B cell (primary cell): ENCODE measurements at regions not wholly inside any gene's neighbourhood (a gene's known extent, or its start where the extent isn't known, plus 50 kb on each side); places are given as distances from the start of the nearest gene placed in this dataset.
"Not testable (repeated sequence)": the region's sequence is repeated elsewhere in the genome, so short reads cannot be mapped to it uniquely, and the experiment has no call there.

Experiments
- ATAC-seq: fragments of 200-7000 bp; cut with Tn5 transposase; one replicate; pipeline ENCODE4 v1.10.0; 2021; ENCODE audit warnings: low read depth, mild to moderate bottlenecking, moderate number of reproducible peaks, moderate library complexity
- CTCF ChIA-PET: fragments of 350-600 bp; sonication (Branson Sonifier 250); formaldehyde crosslinking; loops from one replicate; lab custom pipeline; 2021; ENCODE audit warnings: antibody characterized with exemption, inconsistent platforms; lab: Charles Lee
- POLR2A ChIA-PET: fragments of 350-600 bp; sonication (Branson Sonifier 250); formaldehyde crosslinking; loops from one replicate; lab custom pipeline; 2021; ENCODE audit warnings: antibody characterized with exemption; lab: Charles Lee
- DNase-seq: peaks from one replicate; pipeline ENCODE4 v3.0.0; 2013
- H2AFZ ChIP-seq: 2 replicates; pipeline ENCODE4 v1.6.1; 2012; ENCODE audit warnings: mild to moderate bottlenecking, low read depth, low read length; ENCODE audit not compliant: insufficient read depth, poor library complexity, severe bottlenecking
- H3K27ac ChIP-seq, 2 donors: 1 replicate in 1 of 2; 2 replicates in 1 of 2; pipeline ENCODE4 v1.5.1; 2012 to 2013; ENCODE audit warnings: low read length in 2 of 2, mild to moderate bottlenecking in 2 of 2, moderate library complexity in 1 of 2
- H3K27me3 ChIP-seq, 4 experiments: fragments of 200-600 bp in 1 of 4; sonication (generic) in 1 of 4; replicated peaks in 1 of 4; 1 replicate in 2 of 4; 2 replicates in 2 of 4; pipeline versions ENCODE4 v1.6.1 to v1.7.0; 2013 to 2016; ENCODE audit warnings: low read length in 3 of 4, mild to moderate bottlenecking in 2 of 4, mixed read lengths in 1 of 4, moderate library complexity in 1 of 4; ENCODE audit not compliant: insufficient read depth in 4 of 4, control insufficient read depth in 3 of 4; ENCODE audit errors: control extremely low read depth in 1 of 4
- H3K36me3 ChIP-seq, 2 experiments: replicated peaks in 1 of 2; 1 replicate in 1 of 2; 2 replicates in 1 of 2; pipeline versions ENCODE4 v1.6.1 to v1.7.1; 2013; ENCODE audit warnings: low read length in 1 of 2; ENCODE audit not compliant: insufficient read depth in 2 of 2, control insufficient read depth in 1 of 2; ENCODE audit errors: control extremely low read depth in 1 of 2, extremely low read depth in 1 of 2
- H3K4me1 ChIP-seq, 2 donors: fragments of 200-600 bp in 1 of 2; sonication (generic) in 1 of 2; 1 replicate in 1 of 2; 2 replicates in 1 of 2; pipeline versions ENCODE4 v1.5.1 to v1.6.1; 2013 to 2017; ENCODE audit warnings: low read length in 2 of 2; ENCODE audit not compliant: control insufficient read depth in 2 of 2, insufficient read depth in 2 of 2
- H3K4me2 ChIP-seq: replicated peaks from 2 replicates; pipeline ENCODE3; 2012; ENCODE audit warnings: mild to moderate bottlenecking, low read depth, low read length; ENCODE audit not compliant: poor library complexity, severe bottlenecking
- H3K4me3 ChIP-seq, 5 experiments: fragments of 200-600 bp in 1 of 5; sonication (generic) in 1 of 5; 1 replicate in 3 of 5; 2 replicates in 2 of 5; pipeline versions ENCODE4 v1.5.1 to v1.7.0; 2011 to 2016; ENCODE audit warnings: low read length in 4 of 5, mild to moderate bottlenecking in 4 of 5, low read depth in 2 of 5, control low read depth in 1 of 5, moderate library complexity in 1 of 5; ENCODE audit not compliant: insufficient read depth in 1 of 5; ENCODE audit errors: control extremely low read depth in 1 of 5, extremely low read depth in 1 of 5
- H3K79me2 ChIP-seq: fragments of 200-600 bp; sonication (generic); one replicate; pipeline ENCODE4 v1.6.0; 2016; ENCODE audit warnings: low read length; ENCODE audit not compliant: control insufficient read depth, insufficient read depth
- H3K9ac ChIP-seq: fragments of 200-600 bp; sonication (generic); 2 replicates; pipeline ENCODE4 v1.6.1; 2017; ENCODE audit warnings: mild to moderate bottlenecking, low read length, moderate library complexity
- H3K9me3 ChIP-seq, 3 donors: one replicate each; pipeline versions ENCODE4 v1.6.1 to v1.7.1; 2013; ENCODE audit warnings: low read length in 2 of 3; ENCODE audit not compliant: control insufficient read depth in 2 of 3, insufficient read depth in 1 of 3; ENCODE audit errors: control extremely low read depth in 1 of 3
- H4K20me1 ChIP-seq: 2 replicates; pipeline ENCODE4 v1.6.0; 2012; ENCODE audit warnings: mild to moderate bottlenecking, low read length; ENCODE audit not compliant: insufficient read depth, control insufficient read depth, poor library complexity, severe bottlenecking
- H3K27ac Mint-ChIP-seq: one replicate; pipeline ENCODE4 v1.8.0; 2021; ENCODE audit warnings: mixed read lengths
- H3K27me3 Mint-ChIP-seq: one replicate; pipeline ENCODE4 v1.8.0; 2021; ENCODE audit warnings: mixed read lengths
- H3K4me1 Mint-ChIP-seq: one replicate; pipeline ENCODE4 v1.8.0; 2021; ENCODE audit warnings: mixed read lengths
- H3K4me3 Mint-ChIP-seq: one replicate; pipeline ENCODE4 v1.8.0; 2021; ENCODE audit warnings: mixed read lengths
- H3K9me3 Mint-ChIP-seq: one replicate; pipeline ENCODE4 v1.8.0; 2022; ENCODE audit warnings: mixed read lengths; ENCODE audit not compliant: insufficient read depth
- CTCF ChIP-seq: fragments of 200-600 bp; IDR thresholded peaks from one replicate; pipeline ENCODE4 v1.8.0; 2022; ENCODE audit warnings: antibody characterized with exemption, mild to moderate bottlenecking
- WGBS: methylation state at CpG from one replicate; pipeline ENCODE4 v1.1.5; 2013; ENCODE audit warnings: missing lambda C conversion rate; ENCODE audit not compliant: insufficient coverage; 5-methylcytosine and 5-hydroxymethylcytosine counted together
- intact Hi-C: fragments of 100-400 bp; cut with micrococcal nuclease; formaldehyde crosslinking; loops from one replicate; pipeline ENCODE4 v1.10.0; 2022

GRCh38 chr12:14225064-14225463 lies 140.4 kb upstream of the ATF7IP start:
- WGBS = no CpG with 5 or more reads among the region's 4 CpGs
- POLR2A ChIA-PET = no interaction called here

GRCh38 chr12:14235176-14235575 lies 130.3 kb upstream of the ATF7IP start:
- peaks cover 14% of the 10 kb centered on the region for H3K9me3 Mint-ChIP-seq
- intact Hi-C loops = loop anchor here (5.0 kb wide), 1 partner anchor 1647 kb away; the partner anchor contains the start of gene STRAP
- H3K4me2 ChIP-seq, H3K27me3 Mint-ChIP-seq, ATAC-seq, H3K27me3 ChIP-seq, POLR2A ChIA-PET, H3K36me3 ChIP-seq, H3K79me2 ChIP-seq, DNase-seq, H3K4me3 ChIP-seq, H3K27ac Mint-ChIP-seq, H4K20me1 ChIP-seq, H3K9ac ChIP-seq, H2AFZ ChIP-seq, H3K4me3 Mint-ChIP-seq, H3K27ac ChIP-seq: not testable (repeated sequence)
- WGBS = 75% methylated on average over 2 of the region's 3 CpGs
- CTCF ChIA-PET = interaction anchor here (0.6 kb wide), 1 partner anchor 10 kb away, joined by 3 read pairs; no protein-coding TSS in a partner anchor
- Histone ChIP-seq H3K4me1 (peaks cover 18% of the 10 kb centered on the region in 2 donors), H3K9me3 (peaks cover 2 to 10% (median 10%) of the 10 kb centered on the region in 3 donors)
- H3K4me1 Mint-ChIP-seq = peaks cover 18% of the 10 kb centered on the region

More at GRCh38 chr12:14225064-14225463, 140.4 kb upstream of the ATF7IP start:
- Histone ChIP-seq H3K36me3 (no peaks in the 10 kb centered on the region), H3K79me2 (no peaks in the 10 kb centered on the region), H3K4me2 (no peak overlapping the region), H3K4me1 (peaks cover 0 to 5% of the 10 kb centered on the region in 2 donors), H2AFZ (no peak overlapping the region), H3K4me3 (no peak overlapping the region), H3K9me3 (peaks cover 3 to 24% (median 9%) of the 10 kb centered on the region in 3 donors), H3K27me3 (no peaks in the 10 kb centered on the region), H3K9ac (no peak overlapping the region), H3K27ac (no peak overlapping the region), H4K20me1 (no peaks in the 10 kb centered on the region)
- CTCF ChIA-PET = interaction anchor here (0.6 to 2.1 kb wide), 3 partner anchors 10 to 420 kb away, joined by 3 to 12 read pairs (median 5); no protein-coding TSS in a partner anchor
- Mint-ChIP-seq H3K4me3 (no peak overlapping the region), H3K4me1 (peaks cover 8% of the 10 kb centered on the region), H3K27ac (no peak overlapping the region), H3K9me3 (peaks cover 9% of the 10 kb centered on the region), H3K27me3 (no peaks in the 10 kb centered on the region)
- TF ChIP-seq CTCF = no peak
- DNase-seq (no peak), ATAC-seq (no peak)
- intact Hi-C loops = no loop called here

- POLR2A ChIA-PET, H3K36me3 ChIP-seq, ATAC-seq: not testable (repeated sequence)
These were observed 128.8 kb upstream of the ATF7IP start for GRCh38 chr12:14236641-14237040.

More at GRCh38 chr12:14236641-14237040, 128.8 kb upstream of the ATF7IP start:
- not testable (repeated sequence) for H3K4me3 Mint-ChIP-seq, H3K9me3 Mint-ChIP-seq, H3K4me2 ChIP-seq, H3K9ac ChIP-seq, H3K27ac ChIP-seq, H3K4me3 ChIP-seq, H3K27me3 ChIP-seq, H3K79me2 ChIP-seq, H2AFZ ChIP-seq, H3K27me3 Mint-ChIP-seq, H3K27ac Mint-ChIP-seq, H4K20me1 ChIP-seq, DNase-seq
- CTCF ChIA-PET = interaction anchor here (1.8 to 4.9 kb wide), 7 partner anchors 24 to 479 kb away, joined by 6 to 89 read pairs (median 39); partner anchors contain the start of gene ATF7IP
- intact Hi-C loops = loop anchor here (5.0 kb wide), 1 partner anchor 1646 kb away; the partner anchor contains the start of gene STRAP
- peaks cover 28% of the 10 kb centered on the region for H3K4me1 Mint-ChIP-seq
- Histone ChIP-seq H3K9me3 (peaks cover 0 to 15% (median 2%) of the 10 kb centered on the region in 3 donors), H3K4me1 (peaks cover 29% of the 10 kb centered on the region in 2 donors)
- 100% methylated on average over 1 of the region's 3 CpGs for WGBS
